Neural progenitor cell (in vitro differentiated cells): ENCODE measurements at regions not wholly inside any gene's neighbourhood (a gene's known extent, or its start where the extent isn't known, plus 50 kb on each side); places are given as distances from the start of the nearest gene placed in this dataset.

Experiments used
- CTCF ChIP-seq: fragments of 200-600 bp; sonication (generic); IDR thresholded peaks from 2 replicates; pipeline ENCODE4 v1.5.1; 2017; ENCODE audit warnings: antibody characterized with exemption, mild to moderate bottlenecking
- EZH2 ChIP-seq: fragments of 200-600 bp; sonication (generic); IDR thresholded peaks from 2 replicates; pipeline ENCODE4 v1.6.1; 2017; ENCODE audit warnings: antibody characterized with exemption, mild to moderate bottlenecking, moderate library complexity
- EZH2phosphoT487 ChIP-seq: fragments of 200-600 bp; sonication (generic); IDR thresholded peaks from 2 replicates; pipeline ENCODE4 v1.6.1; 2017; ENCODE audit warnings: antibody characterized with exemption

GRCh38 chr13:104968876-104969275 lies 1566.6 kb downstream of the EFNB2 start:
- TF ChIP-seq EZH2 (no peak), CTCF (no peak), EZH2phosphoT487 (no peak)
